ENCODE measurements at regions not wholly inside any gene's neighbourhood (a gene's known extent, or its start where the extent isn't known, plus 50 kb on each side); places are given as distances from the start of the nearest gene placed in this dataset.
A peak's percentile ranks its signal among the peaks of the same experiment; 100 is the strongest.

DNA sequence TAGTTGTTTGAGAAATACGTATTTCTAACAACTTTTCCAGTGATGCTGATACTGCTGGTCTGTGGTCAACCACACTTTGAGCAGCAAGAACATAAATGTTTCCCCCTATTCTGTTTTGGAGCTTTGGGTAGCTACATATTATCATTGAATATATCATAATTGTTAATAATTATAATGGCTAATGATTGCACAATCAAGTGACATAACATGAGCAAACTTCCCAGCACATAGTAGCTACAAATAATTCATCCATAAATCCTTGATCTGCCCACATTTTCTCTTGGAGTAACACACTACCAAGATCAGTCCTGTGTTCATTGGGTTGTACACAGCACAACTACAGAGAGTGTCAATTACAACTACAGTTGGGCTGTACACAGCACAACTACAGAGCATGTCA, 436.3 kb upstream of the MAGEB18 start:
- no peaks in the 10 kb centered on the region for H3K36me3 ChIP-seq
- no peaks in the 10 kb centered on the region for H3K4me1 ChIP-seq
- no peaks in the 10 kb centered on the region for H3K27me3 ChIP-seq
- 50% methylated on average over 1 of the region's 1 CpG for WGBS (ENCODE audit: insufficient coverage, low coverage, low lambda C conversion rate, missing lambda C conversion rate)
- DNase-seq, result no peak
- H3K27ac ChIP-seq, result no peak overlapping the region
- TF ChIP-seq, protein P1, sequence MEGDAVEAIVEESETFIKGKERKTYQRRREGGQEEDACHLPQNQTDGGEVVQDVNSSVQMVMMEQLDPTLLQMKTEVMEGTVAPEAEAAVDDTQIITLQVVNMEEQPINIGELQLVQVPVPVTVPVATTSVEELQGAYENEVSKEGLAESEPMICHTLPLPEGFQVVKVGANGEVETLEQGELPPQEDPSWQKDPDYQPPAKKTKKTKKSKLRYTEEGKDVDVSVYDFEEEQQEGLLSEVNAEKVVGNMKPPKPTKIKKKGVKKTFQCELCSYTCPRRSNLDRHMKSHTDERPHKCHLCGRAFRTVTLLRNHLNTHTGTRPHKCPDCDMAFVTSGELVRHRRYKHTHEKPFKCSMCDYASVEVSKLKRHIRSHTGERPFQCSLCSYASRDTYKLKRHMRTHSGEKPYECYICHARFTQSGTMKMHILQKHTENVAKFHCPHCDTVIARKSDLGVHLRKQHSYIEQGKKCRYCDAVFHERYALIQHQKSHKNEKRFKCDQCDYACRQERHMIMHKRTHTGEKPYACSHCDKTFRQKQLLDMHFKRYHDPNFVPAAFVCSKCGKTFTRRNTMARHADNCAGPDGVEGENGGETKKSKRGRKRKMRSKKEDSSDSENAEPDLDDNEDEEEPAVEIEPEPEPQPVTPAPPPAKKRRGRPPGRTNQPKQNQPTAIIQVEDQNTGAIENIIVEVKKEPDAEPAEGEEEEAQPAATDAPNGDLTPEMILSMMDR (IDR thresholded peaks at IDR 0.05), result no peak
- no peak for TF ChIP-seq POLR2A (IDR thresholded peaks at IDR 0.05)
- intact Hi-C loops (cut with DNase I), result no loop called here
- H3K4me3 ChIP-seq, result no peak overlapping the region
- no peak for ATAC-seq
- no peaks in the 10 kb centered on the region for H3K9me3 ChIP-seq

DNA sequence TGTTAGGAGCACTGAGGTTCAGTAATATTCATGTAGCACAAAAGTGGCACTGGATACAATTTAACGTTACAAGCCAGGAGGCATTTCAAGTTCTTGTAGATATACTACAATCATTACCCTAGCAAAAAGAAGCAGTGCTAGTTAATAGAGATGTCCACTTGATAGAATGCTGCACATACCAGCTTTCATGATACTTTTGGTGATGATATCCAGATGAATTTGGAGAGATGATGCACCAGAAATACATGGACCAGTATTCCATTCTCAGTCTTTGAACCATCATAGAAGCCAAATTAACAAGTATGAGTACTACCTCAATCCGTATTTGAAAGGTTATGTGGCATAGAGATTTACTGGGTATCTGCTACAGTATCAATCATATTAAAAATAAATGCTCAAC, 421.0 kb upstream of the MAGEB18 start:
- 23% methylated on average over 2 of the region's 2 CpGs for WGBS (ENCODE audit: insufficient coverage, low coverage, low lambda C conversion rate, missing lambda C conversion rate)

DNA sequence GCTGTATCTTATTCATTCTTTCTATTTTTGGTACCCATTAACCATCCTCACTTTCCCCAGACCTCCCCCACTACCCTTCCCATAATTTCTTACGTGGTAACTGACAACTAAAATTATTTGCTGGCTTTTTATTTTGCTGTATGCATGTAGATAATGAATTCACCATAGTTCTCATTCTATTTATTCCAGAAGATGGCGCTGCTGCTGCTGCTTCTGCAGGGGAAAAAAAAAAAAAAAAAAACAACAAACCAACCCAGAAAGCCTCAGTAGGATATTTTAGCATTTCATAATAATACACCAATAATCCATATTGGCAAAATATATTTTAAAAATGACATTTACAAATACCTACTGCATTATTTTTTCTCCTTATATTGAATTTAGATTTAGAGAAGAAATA, 416.6 kb upstream of the MAGEB18 start:
- intact Hi-C loops (cut with DNase I), result no loop called here
- no peak overlapping the region for H3K27ac ChIP-seq
- H3K27me3 ChIP-seq, result no peaks in the 10 kb centered on the region
- TF ChIP-seq, protein P1 (IDR thresholded peaks at IDR 0.05), result peak in 3 of 4 donors; percentile 26 to 40 (median 32)
- TF ChIP-seq POLR2A (IDR thresholded peaks at IDR 0.05), result no peak
- no peaks in the 10 kb centered on the region for H3K9me3 ChIP-seq
- no peaks in the 10 kb centered on the region for H3K36me3 ChIP-seq
- no peak for ATAC-seq
- 0% methylated on average over 2 of the region's 2 CpGs for WGBS (ENCODE audit: insufficient coverage, low coverage, low lambda C conversion rate, missing lambda C conversion rate)
- H3K4me1 ChIP-seq, result no peaks in the 10 kb centered on the region
- no peak for DNase-seq
- H3K4me3 ChIP-seq, result no peak overlapping the region

More for the DNA sequence above, 421.0 kb upstream of the MAGEB18 start:
- ATAC-seq (no peak), DNase-seq (no peak)
- no peaks in the 10 kb centered on the region for H3K9me3 ChIP-seq
- no peaks in the 10 kb centered on the region for H3K27me3 ChIP-seq
- H3K36me3 ChIP-seq, result no peaks in the 10 kb centered on the region
- H3K27ac ChIP-seq, result no peak overlapping the region
- no peaks in the 10 kb centered on the region for H3K4me1 ChIP-seq
- intact Hi-C loops (cut with DNase I), result no loop called here
- H3K4me3 ChIP-seq, result no peak overlapping the region
- TF ChIP-seq, protein P1 (IDR thresholded peaks at IDR 0.05), result no peak

DNA sequence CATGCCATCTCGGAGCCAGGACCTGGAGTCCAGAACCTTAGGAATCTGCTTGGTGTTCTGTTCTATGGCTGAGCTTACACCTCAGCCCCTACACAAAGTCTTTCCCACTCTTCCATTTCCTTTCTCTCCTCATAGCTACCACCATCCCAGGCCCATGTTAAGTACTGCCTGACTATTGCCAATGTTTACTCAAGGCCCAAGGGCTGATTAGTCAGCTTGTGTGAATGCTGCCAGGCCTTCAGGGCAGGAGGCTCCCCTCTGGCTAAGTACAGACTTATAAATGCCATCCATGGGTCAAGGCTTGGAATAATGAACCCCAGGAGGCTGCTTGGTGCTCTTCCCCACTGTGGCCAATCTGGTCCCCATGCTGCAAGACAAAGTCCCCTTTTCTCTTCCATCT, 411.6 kb upstream of the MAGEB18 start:
- intact Hi-C loops (cut with DNase I), result no loop called here
- DNase-seq (no peak), ATAC-seq (peak in 2 of 4 donors; percentile 27 to 43)
- H3K4me3 ChIP-seq, result no peak overlapping the region
- TF ChIP-seq POLR2A (IDR thresholded peaks at IDR 0.05), result no peak
- TF ChIP-seq, protein P1 (IDR thresholded peaks at IDR 0.05), result no peak
- H3K9me3 ChIP-seq, result no peaks in the 10 kb centered on the region
- WGBS (ENCODE audit: insufficient coverage, low coverage, low lambda C conversion rate, missing lambda C conversion rate), result 57% methylated on average over 1 of the region's 1 CpG
- no peak overlapping the region for H3K27ac ChIP-seq
- H3K4me1 ChIP-seq, result no peaks in the 10 kb centered on the region
- no peaks in the 10 kb centered on the region for H3K27me3 ChIP-seq
- no peaks in the 10 kb centered on the region for H3K36me3 ChIP-seq

DNA sequence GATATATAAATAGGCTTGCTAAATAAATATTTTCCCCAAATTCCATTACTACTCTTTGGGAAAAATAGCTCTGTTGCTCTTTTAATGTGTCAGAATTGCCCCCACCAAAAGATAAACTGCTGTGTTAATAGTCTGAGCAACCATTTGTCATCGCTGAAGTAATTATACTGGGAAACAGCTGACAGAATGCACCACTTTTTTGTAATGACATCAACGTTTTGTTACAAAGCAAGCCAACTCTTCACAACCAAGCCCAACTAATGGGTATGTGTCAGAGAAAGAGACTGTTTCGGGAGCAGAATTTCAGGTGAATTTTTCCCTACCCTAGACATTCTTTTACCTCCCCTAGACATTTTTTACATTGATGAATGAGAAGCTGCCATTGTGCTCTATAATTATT, 405.0 kb upstream of the MAGEB18 start:
- H3K4me1 ChIP-seq, result no peaks in the 10 kb centered on the region
- H3K27me3 ChIP-seq, result no peaks in the 10 kb centered on the region
- 31% methylated on average over 3 of the region's 3 CpGs for WGBS (ENCODE audit: insufficient coverage, low coverage, low lambda C conversion rate, missing lambda C conversion rate)
- intact Hi-C loops (cut with DNase I), result no loop called here
- DNase-seq (no peak), ATAC-seq (no peak)
- no peaks in the 10 kb centered on the region for H3K36me3 ChIP-seq
- H3K27ac ChIP-seq, result no peak overlapping the region
- H3K9me3 ChIP-seq, result no peaks in the 10 kb centered on the region
- H3K4me3 ChIP-seq, result no peak overlapping the region
- TF ChIP-seq POLR2A (IDR thresholded peaks at IDR 0.05), result no peak
- TF ChIP-seq, protein P1 (IDR thresholded peaks at IDR 0.05), result no peak

Data from right lobe of liver (tissue), 6 donors.